HG02798 (cell line): ENCODE measurements at regions not wholly inside any gene's neighbourhood (a gene's known extent, or its start where the extent isn't known, plus 50 kb on each side); places are given as distances from the start of the nearest gene placed in this dataset.
"Not testable (repeated sequence)": the region's sequence is repeated elsewhere in the genome, so short reads cannot be mapped to it uniquely, and the experiment has no call there.

ENCODE experiments used
- ATAC-seq: cut with Tn5 transposase; IDR thresholded peaks from one replicate; pipeline ENCODE4 v1.9.1; 2021; ENCODE audit warnings: mild to moderate bottlenecking; ENCODE audit not compliant: unreplicated experiment, poor library complexity

DNA sequence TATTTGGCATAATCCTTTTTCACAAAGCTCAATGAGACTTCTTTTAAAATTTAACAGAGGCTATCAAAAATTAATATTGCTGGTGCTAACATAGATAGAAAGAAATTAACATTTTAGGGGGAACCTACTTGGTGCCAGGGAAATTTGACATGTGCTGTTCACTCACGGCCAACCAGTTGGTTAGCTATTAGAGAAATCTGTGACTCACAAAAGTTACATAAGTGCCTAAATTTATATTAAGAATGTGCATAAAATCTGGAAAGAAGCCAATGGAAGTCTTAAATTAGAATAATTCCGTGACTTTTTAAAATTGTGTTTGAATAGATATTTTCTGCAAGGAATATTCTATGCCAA lies 184.3 kb upstream of the MAP2 start:
- ATAC-seq = no peak

DNA sequence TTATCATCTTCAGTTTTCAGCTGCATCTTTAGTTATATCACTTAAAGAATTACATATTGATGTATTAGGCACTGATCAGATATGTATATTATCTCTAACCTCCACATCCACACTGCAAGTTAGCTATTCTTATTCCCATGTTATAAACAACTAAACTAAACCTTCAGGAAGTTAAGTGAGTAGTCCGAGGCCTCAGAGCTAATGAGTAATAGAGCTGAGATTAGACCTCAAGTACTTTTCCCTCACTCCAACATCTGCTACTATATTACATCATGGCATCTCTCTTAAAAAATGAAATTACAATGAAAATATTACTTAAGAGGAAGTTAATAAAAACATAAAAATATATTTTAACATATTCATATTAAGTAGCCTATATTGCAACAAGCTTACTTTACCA lies 183.6 kb upstream of the MAP2 start:
- no peak for ATAC-seq

DNA sequence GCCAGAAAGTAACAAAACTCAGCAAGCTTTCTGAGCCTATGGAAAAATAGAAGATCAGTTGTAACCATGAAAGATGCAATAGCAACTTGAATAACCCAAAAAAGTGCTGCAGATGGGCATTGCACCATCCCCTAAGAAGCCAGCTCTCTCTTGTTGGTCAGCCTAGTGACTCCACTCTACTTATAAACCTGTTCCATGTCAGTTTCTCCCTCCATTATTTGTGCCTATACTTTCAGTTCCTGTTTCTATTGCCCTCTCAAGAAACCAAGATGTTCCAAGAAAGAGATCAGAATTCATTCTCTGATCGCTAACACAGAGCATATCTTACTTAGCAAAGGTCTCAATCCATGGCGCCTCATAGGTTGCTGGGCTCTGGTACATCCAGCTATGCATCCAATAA lies 170.3 kb upstream of the MAP2 start:
- ATAC-seq = no peak

DNA sequence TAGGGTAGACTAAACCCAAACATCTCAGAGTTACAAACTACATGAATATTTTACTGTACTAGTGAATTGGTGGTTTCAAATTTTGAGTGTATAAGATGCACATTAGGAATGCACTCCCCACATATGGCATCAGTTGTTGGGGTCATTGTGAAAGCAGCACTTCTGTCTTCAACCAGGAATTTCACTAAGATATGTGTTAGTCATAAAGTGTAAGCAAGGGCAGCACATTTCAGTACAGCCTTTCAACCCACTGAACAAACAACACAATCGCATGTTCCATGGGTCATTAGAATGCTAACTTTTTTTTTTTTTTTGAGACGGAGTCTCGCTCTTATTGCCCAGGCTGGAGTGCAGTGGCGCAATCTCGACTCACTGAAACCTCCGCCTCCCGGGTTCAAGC lies 164.1 kb upstream of the MAP2 start:
- ATAC-seq = no peak

DNA sequence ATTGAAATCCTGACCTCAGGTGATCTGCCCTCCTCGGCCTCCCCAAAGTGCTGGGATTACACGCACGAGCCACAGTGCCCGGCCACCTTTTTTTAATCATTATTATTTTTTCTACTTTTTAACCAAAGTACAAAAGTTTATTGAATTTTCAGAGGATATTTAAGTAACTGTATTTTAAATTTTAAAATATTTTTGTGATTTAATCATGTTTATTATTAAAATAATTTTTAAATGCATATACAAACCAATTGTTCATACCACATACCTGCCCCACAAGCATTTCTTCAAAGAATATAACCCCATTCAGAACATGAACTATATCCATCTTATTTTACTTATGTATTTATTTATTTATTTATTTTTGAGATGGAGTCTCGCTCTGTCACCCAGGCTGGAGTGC lies 163.6 kb upstream of the MAP2 start:
- ATAC-seq = no peak

DNA sequence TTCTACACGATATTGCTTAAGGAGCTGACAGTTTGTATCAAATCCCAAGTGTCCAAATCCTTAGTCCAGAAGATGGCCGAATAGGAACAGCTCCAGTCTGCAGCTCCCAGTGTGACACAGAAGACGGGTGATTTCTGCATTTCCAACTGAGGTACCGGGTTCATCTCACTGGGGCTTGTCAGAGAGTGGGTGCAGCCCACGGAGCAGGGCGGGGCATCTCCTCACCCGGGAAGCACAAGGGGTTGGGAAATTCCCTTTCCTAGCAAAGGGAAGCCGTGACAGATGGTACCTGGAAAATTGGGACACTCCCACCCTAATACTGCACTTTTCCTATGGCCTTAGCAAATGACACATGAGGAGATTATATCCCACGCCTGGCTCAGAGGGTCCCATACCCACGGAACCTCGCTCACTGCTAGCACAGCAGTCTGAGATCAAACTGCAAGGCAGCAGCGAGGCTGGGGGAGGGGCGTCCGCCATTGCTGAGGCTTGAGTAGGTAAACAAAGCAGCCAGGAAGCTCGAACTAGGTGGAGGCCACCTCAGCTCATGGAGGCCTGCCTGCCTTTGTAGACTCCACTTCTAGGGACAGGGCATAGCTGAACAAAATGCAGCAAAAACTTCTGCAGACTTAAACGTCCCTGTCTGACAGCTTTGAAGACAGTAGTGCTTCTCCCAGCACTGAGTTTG lies 162.3 kb upstream of the MAP2 start:
- ATAC-seq = not testable (repeated sequence)

DNA sequence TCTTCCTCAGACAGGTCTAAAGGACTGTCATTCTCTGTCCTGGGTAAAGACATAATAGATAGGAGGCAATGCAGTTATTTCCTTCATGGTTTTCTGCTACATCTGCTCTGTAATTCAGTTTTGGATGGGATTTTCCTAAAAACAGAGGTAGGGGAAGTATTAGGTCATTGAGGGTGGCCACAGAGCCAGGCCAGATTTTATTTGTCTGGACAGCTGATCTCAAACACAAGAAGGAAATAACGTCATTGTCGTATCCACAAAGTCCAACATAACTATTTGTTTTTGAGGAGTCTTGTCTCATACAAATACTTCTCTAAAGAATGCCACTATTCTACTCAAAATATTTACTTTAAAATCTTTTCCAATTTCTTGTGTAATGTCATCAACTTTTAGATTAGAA lies 154.8 kb upstream of the MAP2 start:
- no peak for ATAC-seq

DNA sequence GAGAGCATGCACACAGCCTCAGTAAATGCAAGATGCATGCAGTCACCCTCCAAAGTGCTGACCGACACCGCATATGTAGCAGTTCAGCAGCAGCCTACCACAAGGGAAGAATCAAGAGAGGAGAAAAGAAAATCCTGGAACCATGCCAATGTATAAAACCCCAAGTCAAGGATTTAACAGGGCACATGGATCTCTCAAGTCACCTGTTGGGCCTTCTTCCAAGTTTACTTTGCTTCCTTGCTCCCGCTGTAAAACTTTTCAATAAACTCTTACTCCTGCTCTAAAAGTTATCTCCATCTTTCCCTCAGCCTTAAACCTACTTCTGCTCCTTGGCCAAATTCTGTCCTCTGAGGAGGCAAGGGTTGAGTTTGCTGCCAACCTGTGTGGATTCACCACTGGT lies 147.8 kb upstream of the MAP2 start:
- ATAC-seq = no peak

DNA sequence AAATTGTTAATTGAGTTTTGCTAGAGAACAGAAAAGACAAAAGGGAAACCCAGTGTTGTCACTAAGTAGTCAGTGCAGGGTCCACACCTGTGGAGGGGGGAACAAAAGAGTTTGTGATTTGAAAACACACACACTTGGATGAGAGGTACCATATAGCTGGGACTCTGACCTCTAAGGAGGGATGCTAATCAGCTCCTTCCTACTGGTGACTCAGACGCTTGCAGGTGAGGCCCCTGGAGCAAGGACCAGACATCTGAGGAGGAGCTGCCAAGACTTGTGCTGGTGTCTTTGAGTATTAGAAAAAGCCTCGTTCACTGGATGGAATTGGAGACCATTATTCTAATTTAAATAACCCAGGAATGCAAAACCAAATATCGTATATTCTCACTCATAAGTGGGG lies 146.4 kb upstream of the MAP2 start:
- no peak for ATAC-seq

DNA sequence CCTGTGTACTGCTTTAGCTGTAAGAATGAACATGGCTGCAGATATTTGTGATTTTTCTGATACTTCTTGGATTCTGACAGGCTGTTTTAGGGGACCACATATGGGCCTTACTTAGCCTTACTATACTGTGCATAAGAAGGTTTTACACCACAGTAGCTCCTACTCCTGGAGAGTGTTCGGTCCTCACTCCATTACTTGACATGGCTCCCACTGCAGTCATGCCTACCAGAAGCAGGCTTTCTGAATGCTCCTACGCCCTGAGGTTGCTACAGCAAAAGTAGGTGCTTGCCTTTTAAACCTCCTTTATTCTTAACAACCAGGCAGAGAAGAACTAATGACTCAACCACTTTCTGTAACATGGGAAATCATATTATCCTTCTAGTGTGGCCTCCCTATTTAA lies 125.2 kb upstream of the MAP2 start:
- no peak for ATAC-seq

DNA sequence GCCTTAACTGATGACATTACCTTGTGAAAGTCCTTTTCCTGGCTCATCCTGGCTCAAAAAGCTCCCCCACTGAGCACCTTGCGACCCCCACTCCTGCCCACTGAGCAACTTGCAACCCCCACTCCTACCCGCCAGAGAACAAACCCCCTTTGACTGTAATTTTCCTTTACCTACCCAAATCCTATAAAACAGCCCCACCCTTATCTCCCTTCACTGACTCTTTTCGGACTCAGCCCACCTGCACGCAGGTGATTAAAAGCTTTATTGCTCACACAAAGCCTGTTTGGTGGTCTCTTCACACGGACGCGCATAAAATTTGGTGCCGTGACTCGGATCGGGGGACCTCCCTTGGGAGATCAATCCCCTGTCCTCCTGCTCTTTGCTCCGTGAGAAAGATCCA lies 124.4 kb upstream of the MAP2 start:
- not testable (repeated sequence) for ATAC-seq

DNA sequence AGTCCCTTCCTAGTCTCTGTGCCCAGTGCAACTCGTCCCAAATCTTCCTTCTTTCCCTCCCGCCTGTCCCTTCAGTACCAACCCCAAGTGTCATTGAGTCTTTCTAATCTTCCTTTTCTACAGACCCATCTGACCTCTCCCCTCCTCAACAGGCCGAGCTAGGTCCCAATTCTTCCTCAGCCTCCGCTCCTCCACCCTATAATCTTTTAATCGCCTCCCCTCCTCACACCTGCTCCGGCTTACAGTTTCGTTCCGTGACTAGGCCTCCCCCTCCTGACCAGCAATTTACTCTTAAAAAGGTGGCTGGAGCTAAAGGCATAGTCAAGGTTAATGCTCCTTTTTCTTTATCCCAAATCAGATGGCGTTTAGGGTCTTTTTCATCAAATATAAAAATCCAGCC lies 123.1 kb upstream of the MAP2 start:
- not testable (repeated sequence) for ATAC-seq

DNA sequence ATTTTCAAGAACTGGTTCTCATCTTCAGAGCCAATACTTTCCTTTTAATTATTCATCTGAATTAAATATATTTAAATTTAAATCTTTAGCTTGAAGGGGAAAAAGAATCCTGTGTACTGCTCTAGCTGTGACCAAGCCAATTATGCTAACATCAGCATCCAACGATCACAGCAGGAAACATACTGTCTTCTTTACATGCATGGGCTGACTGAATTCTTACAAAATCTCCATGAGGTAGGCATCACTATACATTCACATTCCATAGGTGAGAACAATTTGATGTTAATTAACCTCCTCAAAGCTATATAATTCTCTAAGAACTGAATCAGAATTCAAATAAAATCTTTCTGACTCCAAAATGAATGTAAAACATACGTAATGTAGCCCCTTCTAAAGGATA lies 118.8 kb upstream of the MAP2 start:
- ATAC-seq = no peak

DNA sequence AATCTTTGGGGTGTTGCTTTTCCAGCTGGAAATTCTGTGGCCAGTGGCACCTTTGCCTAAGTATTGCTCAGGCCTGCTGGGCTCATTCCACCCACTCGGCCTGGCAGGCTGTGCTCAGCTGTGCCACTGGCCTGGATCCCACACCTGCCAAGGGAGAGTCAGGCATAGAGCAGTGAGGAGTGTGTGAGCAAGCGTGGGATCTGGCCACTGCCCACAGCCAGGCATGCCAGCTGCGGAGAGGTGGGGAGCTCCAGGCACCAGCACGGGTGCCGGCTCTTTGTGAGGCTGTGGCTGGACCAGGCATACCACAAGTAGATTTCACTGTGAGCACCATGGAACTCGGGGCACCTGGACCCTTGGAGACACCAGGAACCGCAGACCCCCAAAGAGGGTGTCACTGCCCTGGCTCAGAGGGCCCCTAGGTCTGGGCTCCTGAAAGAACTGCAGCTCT lies 118.1 kb upstream of the MAP2 start:
- ATAC-seq = no peak

DNA sequence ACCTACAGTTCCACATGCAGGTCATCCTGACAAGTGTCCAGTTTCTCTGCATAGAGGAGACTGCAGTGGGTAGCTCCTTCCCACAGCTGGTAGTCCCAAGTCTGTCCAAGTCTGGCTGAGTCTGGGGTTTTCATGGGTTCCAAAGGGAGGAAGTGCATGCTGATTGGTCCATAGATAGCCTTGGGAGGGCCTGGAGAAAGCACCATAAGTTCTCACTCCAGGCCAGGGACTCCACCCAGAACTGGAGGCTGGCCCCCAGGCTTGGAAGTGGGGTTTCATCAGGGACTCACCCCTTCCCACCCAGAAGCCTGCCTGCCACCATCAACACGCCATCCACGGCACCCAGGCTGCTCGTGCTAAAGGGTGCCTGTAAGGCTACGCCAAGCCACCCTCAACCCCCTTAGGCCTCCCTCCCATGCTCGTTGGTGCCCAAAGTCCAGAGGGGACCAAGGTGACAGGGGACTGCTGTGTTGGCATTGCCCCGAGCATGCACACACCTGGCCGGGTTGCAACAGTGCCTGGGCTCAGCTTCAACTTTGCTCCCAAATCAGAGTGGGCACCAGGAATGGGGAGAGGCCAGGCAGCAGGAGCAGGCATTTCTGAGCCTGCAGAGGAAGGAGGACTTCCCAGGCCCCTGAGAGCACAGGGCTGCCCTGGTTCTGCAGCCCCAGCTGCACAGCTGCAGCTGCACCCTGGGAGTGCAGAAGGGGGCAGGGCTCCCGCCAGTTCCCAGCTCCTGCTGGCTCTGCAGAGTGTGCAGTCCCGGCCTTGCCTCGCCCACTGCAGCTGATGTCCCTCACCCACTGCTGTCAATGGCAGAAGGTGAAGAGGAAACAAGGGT lies 116.5 kb upstream of the MAP2 start:
- ATAC-seq = no peak

DNA sequence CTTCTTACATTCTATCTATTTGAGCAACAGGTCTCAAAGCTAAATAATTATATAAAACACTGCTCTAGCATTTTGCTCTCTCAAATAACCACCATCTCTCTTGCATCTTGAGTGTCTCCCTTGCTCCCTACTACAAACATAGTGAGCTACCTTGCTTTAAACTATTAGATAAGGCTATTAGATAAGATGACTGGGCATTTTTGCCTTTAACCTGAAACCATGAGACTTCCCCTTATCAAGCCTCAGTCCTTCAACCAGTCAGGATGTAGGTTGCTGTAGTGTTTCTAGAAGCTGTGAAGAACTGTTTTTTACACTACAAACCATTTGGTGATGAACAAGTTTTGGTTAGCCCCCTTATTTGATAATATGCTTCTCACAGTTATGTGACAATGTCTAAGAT lies 115.4 kb upstream of the MAP2 start:
- ATAC-seq = no peak

DNA sequence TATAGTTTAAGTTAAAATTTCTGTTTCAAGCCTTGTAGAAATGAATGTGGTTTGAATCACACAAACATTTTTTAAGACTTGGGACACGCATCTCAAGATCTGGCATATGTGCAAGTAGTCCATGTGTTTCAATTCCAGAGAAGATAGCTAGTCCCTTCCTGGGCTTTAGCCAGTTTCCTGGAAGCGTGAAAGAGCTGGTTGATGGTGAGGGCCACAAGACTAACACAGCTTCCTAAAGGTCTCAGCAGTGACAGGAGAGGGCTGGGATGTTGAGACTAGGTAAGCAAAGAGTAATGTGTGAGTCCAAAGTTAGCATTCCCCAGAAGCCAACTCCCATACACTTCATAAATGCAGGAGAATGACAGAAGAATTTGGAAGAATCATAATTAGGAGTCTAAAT lies 111.9 kb upstream of the MAP2 start:
- no peak for ATAC-seq

DNA sequence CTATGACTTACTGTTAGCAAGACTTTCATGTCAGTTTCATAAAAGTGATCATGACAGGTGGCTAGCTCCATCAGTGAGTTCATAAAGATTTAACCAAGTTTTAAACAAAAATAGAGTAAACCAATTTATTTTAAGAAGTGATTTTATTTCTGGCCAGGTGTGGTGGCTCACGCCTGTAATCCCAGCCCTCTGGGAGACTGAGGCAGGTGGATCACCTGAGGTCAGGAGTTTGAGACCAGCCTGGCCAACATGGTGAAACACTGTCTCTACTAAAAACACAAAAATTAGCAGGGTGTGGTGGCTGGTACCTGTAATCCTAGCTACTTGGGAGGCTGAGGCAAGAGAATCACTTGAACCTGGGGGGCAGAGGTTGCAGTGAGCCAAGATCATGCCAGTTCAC lies 111.4 kb upstream of the MAP2 start:
- ATAC-seq = not testable (repeated sequence)

DNA sequence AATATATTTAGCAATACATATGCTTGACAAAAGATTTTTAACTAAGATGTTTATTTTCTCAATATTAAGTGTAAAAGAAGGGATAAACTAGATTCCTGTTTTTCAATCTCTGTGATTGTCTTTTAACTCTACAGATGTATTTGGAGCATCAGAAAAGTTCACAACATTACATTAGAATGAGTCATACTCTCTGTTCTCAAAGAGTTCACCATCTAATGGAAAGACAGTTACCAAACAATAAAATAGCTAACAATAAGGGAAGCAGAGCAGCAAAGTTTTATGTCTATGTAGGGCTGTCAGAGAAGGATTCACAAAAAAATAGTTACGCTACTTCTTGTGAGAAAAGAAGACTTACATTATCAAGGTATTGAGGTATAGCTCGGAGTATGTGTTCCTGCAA lies 109.2 kb upstream of the MAP2 start:
- no peak for ATAC-seq

DNA sequence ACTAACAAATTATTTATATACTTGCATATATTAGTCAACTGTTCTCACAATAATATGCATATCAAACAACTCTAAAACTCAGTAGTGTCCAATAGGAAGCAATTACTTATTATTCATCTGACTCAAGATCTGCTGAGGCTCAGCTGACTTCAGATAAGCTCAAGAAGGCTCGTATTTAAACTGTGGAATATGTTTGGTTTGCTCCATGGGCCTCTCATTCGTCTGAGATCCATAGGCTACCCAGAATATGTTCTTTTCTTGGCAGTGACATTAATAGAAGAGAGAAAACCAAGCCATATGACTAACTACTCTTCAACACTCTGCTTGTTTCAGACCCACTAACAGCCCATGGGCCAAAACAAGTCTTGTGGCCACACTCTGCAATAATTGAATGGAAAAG lies 107.7 kb upstream of the MAP2 start:
- no peak for ATAC-seq

DNA sequence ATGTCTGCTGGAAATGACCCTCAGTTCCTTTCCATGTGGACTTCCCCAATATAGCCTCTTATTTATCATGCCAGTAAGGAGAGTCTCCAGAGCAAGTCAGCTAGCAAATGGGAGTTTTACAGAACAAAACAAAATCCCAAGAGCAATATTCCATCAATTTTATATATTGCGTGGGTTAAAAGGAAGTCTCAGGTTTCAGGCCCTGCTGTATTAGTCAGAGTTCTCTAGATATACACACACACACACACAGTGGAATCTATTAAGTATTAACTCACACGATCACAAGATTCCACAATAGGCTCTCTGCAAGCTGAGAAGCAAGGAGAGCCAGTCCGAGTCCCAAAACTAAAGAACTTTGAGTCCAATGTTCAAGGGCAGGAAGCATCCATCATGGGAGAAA lies 102.8 kb upstream of the MAP2 start:
- ATAC-seq = no peak

DNA sequence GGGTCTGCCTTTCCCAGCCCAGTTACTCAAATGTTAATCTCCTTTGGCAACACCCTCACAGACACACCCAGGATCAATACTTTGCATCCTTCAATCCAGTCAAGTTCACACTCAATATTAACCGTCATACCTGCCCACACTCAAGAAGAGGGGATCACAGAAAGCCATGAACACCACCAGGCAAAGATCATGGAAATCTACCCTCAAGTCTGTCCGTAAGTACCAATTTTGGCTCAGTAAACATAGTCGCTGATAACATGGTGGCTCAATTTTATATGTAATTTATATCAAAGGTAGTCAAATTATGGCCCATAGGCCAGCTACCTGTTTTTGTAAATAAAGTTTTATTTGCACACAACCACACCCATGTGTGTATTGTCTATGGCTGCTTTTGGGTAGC lies 102.3 kb upstream of the MAP2 start:
- ATAC-seq = no peak
